Embryonic facial prominence (tissue), 1 donor: ENCODE measurements at regions not wholly inside any gene's neighbourhood (a gene's known extent, or its start where the extent isn't known, plus 50 kb on each side); places are given as distances from the start of the nearest gene placed in this dataset.
A peak's percentile ranks its signal among the peaks of the same experiment; 100 is the strongest.
"Not testable (repeated sequence)": the region's sequence is repeated elsewhere in the genome, so short reads cannot be mapped to it uniquely, and the experiment has no call there.

Source experiments
- DNase-seq: peaks from one replicate; pipeline ENCODE4 v3.0.0-alpha.2; 2016; ENCODE audit errors: extremely low spot score

DNA sequence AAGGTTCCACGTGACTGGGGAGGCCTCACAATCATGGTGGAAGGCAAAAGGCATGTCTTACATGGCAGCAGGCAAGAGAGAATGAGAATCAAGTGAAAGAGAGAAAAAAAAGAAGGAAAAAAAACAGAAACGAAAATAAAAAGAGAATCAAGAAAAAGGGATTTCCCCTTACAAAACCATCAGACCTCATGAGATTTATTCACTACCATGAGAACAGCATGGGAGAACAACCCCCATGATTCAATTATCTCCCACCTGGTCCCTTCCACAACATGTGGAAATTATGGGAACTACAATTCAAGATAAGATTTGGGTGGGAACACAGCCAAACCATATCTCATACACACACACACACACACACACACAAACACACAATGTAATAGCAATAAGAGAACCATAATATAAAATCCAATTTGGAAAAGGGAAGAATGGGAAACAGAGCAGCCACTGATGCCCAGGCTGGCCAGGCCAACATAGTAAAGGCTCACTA is 90.6 kb upstream of the C1QTNF7 start:
- not testable (repeated sequence) for DNase-seq

DNA sequence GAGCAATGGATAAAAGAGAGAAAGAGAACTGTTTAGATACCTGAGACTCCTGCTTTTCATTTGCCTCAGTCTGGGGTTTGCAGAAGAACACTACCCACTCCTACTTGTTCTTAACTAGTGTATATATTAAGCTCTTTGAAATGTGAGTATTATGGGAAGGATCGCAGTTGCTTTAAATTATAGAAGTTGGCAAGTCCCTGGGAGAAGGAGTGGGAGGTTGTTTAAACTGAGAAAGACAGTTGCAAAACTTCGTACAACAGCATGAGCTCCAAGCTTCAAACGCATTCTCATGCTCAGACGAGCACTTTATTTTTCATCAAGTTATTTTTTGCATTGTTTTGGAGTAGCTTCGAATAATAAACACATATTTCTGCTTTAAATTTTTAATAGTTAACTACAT is 88.1 kb upstream of the C1QTNF7 start:
- DNase-seq: peak; percentile 55

DNA sequence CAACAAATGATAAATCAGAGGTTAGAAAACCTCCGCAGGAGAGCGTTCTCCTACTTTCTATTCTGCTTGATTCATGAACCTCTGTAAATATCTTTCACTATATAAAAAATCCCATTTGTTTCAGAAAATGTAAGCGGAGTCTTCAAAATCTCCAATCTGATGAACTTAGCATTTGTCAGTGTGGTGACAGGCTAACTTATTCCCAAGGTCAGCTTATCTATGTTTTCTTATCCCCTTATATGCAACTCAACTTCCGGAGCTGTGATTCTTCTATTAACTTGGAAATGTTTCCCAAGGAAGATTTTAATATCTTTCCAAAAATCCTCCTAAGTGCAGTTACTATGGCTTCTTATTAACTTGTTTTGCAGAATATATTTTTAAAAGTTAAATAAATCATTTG is 87.5 kb upstream of the C1QTNF7 start:
- no peak for DNase-seq

DNA sequence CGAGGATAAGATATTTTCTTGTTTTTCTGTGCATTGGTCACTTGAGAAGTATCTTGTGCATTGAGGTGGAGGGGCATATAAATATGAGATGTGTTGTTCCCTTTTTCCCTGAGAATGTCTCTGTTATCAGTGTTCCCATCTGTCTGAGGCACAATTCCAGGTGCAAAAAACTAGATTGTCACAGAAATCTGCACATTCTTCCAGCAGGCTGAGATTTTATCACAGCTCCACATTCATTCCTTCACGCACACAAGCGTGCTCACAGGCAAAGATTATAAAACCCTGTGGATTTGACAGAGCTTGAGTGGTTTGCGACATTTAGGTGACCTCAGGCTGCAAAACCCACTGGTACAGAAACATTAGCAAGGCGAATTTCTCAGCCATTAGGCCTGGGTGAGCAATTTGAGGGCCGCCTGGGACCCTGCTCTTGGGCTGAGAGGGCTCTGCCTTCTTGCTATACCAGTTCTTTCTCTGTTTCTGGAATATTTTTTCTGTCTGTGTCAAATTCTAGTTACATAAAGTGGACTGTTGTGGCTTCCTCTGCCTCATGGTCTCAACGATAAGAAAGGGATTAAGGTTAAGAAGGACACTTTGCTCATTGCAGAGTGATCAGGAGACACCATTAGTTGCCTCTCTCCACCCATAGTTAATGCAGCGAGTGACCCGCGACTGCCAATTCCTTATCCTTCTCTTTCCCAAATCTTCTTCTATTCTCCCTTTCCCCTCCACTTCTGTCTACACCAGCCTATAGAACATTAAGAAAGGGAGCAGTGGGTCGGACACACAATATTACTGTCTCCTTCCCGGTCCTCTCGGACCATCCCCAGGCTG is 86.7 kb upstream of the C1QTNF7 start:
- DNase-seq: no peak

DNA sequence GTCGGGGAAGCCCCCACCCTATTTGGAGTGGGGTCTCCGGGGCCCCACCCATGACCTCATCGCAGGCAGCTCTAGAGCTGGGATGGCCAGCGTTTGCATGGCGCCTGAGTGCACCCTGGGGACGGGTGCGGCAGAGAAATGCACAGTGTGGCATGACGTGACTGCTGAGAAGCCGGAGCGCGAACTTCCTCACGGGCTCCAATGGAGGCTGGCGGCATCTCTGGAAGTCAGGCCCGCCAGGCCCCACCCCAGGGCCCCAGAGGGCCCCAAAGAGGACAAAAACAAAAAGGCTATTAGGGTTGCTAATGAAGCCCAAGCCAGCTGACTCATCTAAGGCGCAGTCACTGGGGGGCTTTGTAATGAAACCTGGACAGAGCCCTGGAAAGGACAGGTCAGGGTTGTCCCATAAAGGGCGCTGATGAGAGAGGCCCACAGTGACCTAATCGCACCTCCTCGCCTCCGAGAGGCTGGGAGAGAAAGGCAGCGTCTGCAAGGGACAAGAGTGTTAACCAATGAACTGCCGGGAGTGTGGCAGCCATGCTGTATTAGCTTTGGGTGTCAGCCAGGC is 86.0 kb upstream of the C1QTNF7 start:
- no peak for DNase-seq

DNA sequence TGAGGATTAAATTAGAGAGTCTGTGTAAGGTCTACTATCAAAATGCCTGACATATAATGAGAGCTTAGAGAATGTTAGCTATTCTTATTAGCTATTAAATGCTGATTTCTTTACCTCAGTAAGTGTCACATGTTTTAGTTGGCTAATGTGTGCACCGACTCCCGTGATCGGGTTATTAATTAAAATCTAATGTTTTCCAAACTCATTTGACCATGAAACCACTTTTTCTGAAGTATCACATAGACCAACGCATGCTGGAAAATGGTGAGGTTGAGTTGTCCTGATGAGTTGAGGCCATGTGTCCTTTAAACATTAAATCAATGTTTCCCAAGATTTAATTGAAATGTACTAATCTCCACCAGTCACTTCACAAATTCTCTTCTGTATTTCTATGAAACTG is 84.8 kb upstream of the C1QTNF7 start:
- no peak for DNase-seq

DNA sequence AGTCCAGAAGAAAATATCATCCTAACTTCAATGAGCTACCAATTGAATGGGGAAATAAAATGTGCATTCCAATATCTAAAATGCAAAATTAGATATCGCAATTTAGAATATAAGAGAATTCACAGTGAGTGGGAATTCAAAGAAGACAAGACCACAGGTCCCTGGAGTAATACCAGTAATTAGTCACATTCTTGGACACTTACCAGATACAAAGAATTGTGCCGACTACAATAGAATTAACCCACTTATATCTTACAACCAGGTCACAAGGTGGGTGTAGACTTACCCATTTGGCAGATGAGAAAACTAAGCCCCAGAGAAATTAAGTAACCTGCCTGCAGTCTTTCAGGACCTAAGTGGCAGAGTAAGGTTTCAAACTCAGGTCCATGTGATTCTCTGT is 84.3 kb upstream of the C1QTNF7 start:
- DNase-seq: no peak

DNA sequence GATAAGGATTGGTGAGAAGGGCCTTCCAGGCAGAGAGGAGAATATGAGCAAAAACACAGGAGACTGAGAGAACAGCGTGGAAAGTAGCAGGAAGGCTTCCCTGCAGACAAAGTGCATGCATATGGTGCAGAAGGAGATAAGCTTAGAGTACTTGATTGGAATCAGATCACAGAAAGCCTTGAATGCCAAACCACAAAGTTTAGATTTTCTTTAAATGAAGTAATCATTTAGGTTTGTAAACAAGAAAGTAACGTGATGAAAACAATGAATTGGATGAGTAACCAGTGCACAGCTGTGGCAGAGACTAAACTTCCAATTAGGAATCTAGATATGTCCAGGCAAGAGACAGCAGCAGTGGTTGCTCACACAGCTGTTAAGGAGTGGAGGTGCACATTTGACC is 83.8 kb upstream of the C1QTNF7 start:
- no peak for DNase-seq

DNA sequence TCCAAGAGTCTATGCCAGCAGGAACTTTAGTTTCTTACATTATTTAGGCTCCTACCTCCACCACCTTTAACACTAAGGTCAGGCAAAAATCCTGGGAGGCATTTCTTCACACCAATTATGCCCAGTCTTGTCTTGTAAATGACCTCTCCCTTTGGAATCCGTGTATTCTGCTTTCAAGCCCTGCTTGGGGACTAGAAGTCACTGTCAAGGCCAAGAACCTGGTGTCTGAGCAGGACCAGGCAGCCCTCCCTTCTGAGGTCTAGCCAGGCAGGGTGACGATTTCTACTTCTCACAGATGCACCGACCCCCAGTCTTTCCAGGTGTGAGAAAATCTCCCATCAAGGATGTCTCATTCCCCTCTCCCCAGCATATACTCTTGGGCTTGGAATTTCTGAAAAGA is 82.7 kb upstream of the C1QTNF7 start:
- no peak for DNase-seq

DNA sequence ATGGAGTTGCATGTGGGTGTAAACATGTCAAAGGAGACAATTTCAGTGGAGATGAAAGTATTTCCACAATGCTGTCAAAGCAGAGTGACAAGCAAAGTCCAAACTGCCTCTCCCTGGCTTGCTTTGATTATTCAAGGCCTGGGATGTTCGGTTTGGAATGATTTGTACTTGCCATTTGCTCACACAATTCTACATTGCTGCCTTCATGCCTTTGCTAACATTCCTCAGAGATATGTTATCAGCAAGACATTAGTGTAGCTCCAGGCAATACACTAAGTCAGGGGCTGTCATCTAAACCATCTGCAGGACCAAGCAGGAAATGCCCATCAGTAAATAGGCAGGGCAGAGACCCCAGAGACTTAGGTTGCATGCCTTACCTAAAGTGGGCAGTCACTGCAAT is 79.6 kb upstream of the C1QTNF7 start:
- DNase-seq: no peak

DNA sequence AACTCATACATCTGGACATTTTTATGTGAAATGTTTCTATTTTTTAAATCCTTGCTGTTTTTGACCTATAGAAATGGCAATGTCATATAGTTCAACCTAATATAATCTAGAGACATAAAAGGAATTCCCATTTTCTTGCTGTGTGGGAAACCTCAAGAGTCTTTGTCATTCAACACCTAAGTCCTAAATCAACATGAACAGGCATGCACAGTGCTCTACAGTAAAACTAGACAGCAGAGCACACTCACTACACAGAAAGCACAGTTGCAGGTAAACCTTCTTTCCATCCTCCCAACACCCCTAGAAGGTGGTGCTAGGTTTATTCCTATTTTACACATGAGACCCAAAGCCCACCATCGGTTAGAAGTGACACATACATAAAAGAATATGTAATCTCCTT is 79.1 kb upstream of the C1QTNF7 start:
- no peak for DNase-seq

DNA sequence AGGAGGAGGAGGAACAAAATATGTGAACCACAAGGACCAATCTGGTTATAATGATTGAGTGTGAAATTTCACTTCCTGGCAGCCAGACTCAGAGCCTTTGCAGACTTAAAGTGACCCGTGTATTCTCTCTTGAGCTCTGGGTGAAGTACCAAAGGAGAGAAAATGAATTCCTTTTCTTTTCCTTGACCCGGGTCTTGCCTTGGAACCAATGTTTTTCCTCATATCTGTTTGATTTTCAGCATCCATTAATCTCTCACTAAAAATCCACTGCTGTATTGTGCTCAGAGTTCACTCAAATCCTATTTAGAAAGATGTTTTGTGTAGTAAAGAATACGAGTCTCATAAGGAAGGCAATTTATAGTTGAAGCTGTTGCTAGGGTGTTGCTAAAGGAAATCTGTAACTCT is 78.3 kb upstream of the C1QTNF7 start:
- peak; percentile 56 for DNase-seq

DNA sequence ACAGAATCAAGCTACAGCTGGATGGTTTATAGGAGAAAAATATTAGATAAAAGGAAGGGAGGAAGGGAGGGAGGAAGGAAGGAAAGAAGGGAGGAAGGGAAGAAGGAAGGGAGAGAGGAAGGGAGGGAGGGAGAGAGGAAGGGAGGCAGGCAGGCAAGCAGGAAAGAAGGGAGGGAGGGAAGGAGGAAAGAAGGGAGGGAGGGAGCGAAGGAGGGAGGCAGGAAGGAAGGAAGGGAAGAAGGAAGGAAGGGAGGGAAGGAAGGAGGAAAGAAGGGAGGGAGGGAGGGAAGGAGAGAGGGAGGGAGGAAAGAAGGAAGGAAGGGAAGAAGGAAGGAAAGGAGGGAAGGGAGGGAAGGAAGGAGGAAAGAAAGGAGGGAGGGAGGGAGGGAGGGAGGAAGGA is 77.9 kb upstream of the C1QTNF7 start:
- no peak for DNase-seq

DNA sequence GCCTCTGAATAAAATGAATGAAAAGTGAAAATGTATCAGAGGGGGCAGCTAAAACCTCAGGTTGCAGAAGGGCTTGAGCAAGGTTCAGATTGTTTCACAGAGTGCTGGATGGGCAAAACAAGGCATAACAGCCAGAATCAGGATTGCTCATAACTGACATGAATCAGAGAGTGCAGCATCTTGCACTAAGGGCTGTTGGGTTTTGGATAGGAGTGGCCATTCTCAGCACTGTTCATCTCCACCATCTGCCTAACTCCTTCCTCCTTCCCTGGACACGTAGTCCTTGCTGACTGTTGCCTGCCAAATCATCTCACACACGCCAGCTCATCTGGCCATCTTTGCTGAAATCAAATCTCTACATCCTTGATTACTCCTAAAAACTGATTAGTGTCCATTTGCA is 75.3 kb upstream of the C1QTNF7 start:
- DNase-seq: no peak

DNA sequence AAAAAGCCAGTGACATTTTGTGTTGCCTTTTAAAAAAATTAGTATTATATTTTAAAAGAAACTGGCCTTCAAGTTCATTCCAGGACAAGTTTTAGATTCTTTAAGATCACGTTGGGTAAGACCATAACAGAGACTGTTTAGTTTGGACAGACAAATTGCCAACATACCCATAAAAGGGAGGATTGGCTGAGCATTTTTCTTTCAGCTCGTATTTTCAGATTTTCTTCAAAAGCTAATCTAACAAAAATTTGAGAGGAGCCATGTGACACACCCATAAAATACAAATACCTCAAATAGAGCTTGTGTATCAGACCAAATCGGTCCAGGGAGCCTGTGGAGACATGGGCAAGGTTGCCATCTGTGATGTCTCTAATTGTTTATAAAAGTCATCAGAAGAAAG is 74.6 kb upstream of the C1QTNF7 start:
- DNase-seq: no peak

DNA sequence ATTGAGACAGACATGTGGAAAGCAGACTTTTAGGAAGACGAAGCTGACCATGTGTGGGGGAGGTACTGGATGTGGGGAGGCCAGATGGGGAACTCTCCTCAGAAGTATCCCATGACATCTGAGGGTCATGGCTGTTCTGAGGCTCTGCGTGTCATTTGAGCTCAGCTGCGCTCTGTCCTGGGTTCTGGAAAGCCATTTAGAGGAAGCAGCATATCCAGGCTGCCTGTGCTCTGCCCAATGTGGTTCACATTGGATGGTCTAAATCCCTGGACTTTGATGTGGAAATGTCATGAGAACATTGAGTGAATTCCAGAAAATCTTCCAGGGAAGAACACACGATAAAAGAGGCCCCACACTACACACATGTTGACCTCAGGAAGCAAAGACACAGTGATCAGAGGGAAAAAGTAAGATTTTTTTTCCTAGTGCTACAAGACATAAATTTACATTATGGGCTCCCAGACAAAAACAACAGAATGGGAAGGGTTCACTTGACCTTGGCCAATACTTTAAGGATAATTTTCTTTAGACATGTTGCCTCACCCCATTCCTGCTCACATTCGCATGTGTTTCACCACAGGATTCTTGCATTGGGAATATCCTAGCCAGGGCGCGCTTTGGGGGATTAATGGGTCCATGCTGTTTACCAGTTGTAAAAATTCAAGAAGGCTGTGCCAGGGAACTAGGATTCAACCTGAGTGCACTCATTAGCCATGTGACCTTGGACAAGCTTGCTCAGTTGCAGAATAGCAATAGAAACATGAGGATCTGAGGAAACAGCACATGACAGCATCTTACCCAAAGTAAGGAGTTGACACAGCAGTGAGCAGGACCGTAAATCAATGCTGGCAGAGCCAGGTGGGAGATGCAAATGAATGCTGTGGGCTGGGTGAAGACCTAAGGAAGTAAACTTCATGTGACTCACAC is 73.2 kb upstream of the C1QTNF7 start:
- DNase-seq: no peak

DNA sequence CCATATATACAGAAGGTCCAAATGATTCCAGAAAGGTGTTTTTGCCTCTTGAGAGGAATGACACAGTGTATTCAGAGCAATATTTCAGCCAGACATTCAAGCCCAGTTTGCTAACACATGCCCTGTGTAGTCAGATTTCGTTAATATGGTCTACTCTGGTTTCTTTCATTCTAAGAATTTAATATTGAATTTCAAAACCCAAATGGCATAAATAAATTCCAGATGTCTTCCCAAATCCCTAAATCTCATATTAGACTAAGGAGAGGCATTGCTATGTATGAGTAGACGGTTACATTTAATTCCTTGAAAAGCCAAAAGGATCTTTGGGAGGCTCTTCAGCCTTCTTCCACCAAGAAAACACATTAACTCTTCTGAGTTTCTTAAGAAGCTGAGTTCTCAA is 66.3 kb upstream of the C1QTNF7 start:
- DNase-seq: peak; percentile 39

DNA sequence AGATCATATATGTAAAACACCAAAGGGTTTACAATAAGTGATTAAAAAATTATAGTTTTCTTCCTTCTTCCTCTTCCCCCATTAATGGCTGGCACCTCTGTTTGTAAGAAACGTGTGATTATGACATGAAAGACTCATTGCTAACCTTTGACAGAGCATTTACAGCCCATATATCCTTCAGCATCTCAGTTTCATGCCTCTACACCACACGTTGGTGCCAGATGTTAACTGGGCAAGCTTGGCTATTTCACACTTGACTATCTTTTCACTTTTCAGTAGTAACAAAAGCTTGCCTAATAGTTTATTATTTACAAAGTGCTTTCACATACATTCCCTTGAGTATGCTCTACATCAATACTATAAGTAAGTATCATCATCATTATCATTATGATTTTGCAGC is 65.3 kb upstream of the C1QTNF7 start:
- no peak for DNase-seq

DNA sequence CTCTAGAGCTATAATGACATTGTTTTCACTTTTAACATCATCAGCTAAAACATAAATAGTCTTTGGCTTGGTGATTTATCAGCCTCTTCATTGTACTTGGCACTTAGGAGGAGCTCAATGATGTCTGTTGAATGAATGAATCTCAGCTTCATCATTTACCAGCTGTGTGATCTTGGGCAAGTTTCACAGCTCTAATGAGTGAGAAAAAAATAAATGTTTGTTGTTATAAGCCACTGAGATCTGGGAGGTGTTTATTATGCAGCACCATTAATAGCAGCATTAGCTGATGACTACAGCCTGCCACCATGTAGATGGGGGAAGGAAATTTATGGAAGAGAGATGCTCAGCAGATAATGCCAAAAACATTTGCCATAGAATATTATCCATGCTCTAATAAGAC is 63.6 kb upstream of the C1QTNF7 start:
- no peak for DNase-seq

DNA sequence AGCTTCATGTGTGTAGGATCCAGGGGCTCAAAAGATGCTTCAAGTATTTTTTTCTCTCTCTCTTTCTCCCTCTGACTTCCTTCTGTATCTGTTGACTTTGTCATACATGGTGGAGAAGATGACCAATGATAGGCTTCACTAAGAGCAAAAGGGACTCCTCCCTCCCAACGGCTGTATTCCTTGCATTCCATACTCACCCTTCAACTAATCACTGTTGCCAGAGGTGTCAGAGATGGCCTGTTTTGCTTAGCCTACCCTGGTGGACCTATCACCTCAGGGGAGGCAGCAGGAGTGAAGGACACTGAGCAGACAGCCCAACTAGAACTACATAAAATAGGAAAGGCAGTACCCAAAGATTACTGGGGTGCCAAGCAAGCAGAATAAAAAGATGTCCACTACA is 62.2 kb upstream of the C1QTNF7 start:
- DNase-seq: no peak

DNA sequence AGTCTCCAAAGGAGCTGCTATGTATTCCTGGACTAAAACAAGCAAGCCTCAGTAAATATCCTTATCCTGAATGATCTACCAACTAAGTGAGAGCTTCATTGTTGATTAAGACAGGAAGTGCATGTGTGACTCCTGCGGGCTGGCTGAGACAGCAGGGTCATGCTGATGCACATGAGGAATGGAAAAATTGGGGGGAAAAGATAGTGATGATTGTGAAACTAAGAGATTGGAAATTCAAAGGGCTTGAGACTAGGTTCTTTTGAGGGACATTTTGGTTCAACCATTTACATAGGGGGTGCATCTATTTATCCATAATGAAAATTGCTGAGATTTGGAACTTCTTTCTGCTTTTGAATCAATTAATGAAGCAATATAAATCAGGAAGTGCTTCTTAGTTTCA is 61.1 kb upstream of the C1QTNF7 start:
- no peak for DNase-seq

DNA sequence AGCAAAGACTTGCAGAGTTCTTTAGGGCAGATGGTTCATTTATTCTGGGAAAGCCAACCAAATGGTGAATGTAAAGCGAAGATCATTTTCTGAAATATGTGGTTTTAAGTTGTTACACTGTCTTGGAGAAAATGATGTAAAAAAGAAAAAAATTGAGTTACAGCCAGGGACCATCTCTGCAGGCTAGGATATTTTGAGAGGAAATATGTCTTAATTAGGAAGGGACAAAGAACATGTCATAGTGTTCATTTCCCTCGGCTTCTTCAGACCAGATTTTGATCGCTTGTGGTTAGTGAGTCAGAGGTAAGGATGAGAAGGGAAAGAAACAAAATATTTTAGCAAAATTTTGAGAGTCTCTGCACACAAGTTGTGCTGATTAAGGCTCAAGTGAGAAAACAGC is 59.0 kb upstream of the C1QTNF7 start:
- DNase-seq: no peak

DNA sequence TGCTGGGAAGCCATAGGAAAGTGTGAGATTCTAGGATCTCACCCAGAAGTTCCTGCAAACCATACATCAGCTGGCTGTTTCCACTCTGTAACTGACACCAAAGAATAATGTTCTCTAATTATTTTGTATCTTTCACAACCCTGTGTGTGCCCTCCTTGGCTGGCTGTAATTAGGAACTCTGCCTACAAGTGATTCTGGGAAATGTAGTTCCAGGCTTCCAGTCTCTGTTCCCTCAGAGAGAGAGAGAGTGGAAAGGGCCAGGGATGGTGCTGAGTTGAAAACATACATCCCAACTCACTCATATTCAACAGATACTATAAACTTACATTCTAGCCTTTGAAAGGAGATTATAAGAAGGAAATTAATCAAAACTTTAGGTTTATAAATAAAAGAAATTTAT is 57.5 kb upstream of the C1QTNF7 start:
- no peak for DNase-seq
